ENCODE measurements at regions not wholly inside any gene's neighbourhood (a gene's known extent, or its start where the extent isn't known, plus 50 kb on each side); places are given as distances from the start of the nearest gene placed in this dataset.

DNA sequence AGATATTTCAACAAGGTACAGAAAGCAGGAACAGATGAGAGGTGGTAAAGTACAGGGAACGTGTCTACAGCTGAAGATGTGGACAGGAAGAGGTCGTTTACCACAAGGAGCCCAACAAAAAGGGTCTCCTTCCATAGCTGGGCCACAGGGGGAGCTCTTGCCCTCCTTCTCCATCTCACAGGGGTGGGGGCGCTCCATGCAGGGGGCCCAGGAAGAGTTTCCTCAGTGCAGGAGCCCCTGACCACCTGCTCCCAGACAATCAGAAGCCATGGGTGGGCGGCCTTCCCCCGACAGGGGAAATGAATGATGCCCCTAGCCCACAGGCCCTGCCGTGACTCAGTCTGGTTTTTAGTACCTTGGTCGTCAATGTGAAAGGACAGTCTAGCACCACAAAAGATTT lies 163.6 kb upstream of the ZNF516 start:
- POLR2A ChIA-PET, result no interaction called here
- no peak overlapping the region for H3K27ac ChIP-seq (ENCODE audit: low read depth, low read length)
- no peak overlapping the region for H2AFZ ChIP-seq (ENCODE audit: low read depth, low read length, poor library complexity, severe bottlenecking)
- CTCF ChIA-PET, result interaction anchor here (0.9 to 2.4 kb wide), 3 partner anchors 10 to 168 kb away, joined by 3 to 11 read pairs (median 4); no protein-coding TSS in a partner anchor
- TF ChIP-seq, protein P1, sequence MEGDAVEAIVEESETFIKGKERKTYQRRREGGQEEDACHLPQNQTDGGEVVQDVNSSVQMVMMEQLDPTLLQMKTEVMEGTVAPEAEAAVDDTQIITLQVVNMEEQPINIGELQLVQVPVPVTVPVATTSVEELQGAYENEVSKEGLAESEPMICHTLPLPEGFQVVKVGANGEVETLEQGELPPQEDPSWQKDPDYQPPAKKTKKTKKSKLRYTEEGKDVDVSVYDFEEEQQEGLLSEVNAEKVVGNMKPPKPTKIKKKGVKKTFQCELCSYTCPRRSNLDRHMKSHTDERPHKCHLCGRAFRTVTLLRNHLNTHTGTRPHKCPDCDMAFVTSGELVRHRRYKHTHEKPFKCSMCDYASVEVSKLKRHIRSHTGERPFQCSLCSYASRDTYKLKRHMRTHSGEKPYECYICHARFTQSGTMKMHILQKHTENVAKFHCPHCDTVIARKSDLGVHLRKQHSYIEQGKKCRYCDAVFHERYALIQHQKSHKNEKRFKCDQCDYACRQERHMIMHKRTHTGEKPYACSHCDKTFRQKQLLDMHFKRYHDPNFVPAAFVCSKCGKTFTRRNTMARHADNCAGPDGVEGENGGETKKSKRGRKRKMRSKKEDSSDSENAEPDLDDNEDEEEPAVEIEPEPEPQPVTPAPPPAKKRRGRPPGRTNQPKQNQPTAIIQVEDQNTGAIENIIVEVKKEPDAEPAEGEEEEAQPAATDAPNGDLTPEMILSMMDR (IDR thresholded peaks at IDR 0.05 in 2 of 3, conservative IDR thresholded peaks at IDR 0.05 in 1 of 3; ENCODE audit: borderline replicate concordance in 1 of 3, insufficient read depth in 1 of 3, low read depth in 2 of 3, low read length in 2 of 3), result peak; percentile 24 to 68 (median 48); a peak in 4 of 6 replicates
- TF ChIP-seq FOSL1 (IDR thresholded peaks at IDR 0.05; ENCODE audit: low read depth) (no peak), RAD21 (IDR thresholded peaks at IDR 0.05; ENCODE audit: low read depth) (peak; percentile 21; the same call in 1 of the 2 replicates)
- peak; percentile 81 for ATAC-seq
- H3K36me3 ChIP-seq (ENCODE audit: control insufficient read depth in 1 of 2, insufficient read depth in 2 of 2, low read length in 2 of 2), result no peaks in the 10 kb centered on the region
- no peak for DNase-seq (ENCODE audit: low read depth, low spot score)
- H3K9me3 ChIP-seq (ENCODE audit: control insufficient read depth in 1 of 2, insufficient read depth in 1 of 2, low read depth in 1 of 2, low read length in 2 of 2), result no peaks in the 10 kb centered on the region
- intact Hi-C loops (cut with micrococcal nuclease), result no loop called here
- no peak overlapping the region for H3K4me3 ChIP-seq (replicated peaks in 1 of 2; ENCODE audit: low read depth in 1 of 2, low read length in 2 of 2)
- no peak overlapping the region for H3K9ac ChIP-seq (ENCODE audit: low read length)
- no peak overlapping the region for H3K4me2 ChIP-seq (ENCODE audit: low read length)
- no peaks in the 10 kb centered on the region for H3K9me2 ChIP-seq (ENCODE audit: insufficient read depth)
- RAD21 ChIA-PET (ENCODE audit: low non-redundant PET in 1 of 2, low total read pairs in 2 of 2, uncharacterized antibody in 2 of 2, unreplicated experiment in 2 of 2), result no interaction called here
- BruUV-seq (replicated peaks), result no TSS peak
- no peaks in the 10 kb centered on the region for H3K79me2 ChIP-seq (ENCODE audit: insufficient read depth, low read length)
- peaks cover 47% of the 10 kb centered on the region for H3K27me3 ChIP-seq (ENCODE audit: insufficient read depth, low read length)
- no peaks in the 10 kb centered on the region for H3K4me1 ChIP-seq (ENCODE audit: control insufficient read depth in 1 of 2, insufficient read depth in 2 of 2, low read length in 2 of 2)
- H4K20me1 ChIP-seq (ENCODE audit: insufficient read depth), result no peaks in the 10 kb centered on the region

DNA sequence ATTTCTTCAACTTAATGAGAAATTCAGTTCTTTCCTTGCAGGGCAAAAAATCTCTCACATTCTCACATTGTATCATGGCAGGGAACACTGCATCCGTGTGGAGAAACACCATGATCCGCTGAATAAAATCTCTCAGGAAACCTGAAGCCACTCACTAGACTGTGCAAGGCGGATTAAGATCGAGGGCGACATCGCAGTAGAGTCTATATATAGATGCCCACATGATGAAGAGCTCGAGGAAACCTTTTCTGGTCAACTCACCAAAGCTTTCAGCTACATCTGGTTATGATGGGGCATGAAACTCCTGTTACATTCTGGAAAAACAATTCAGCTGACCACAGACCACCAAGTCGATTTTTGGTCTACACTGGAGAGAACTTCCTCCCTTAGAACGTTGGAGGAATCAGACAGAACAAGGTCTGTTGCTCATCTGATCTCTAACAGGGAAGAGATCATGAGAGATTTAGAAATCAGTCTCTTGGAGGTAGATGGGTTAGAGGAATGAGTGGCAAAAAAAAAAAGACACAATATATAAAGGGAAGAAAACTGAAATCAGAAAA lies 162.9 kb upstream of the ZNF516 start:
- H3K9me2 ChIP-seq (ENCODE audit: insufficient read depth), result no peaks in the 10 kb centered on the region
- no peak overlapping the region for H3K4me3 ChIP-seq (replicated peaks in 1 of 2; ENCODE audit: low read depth in 1 of 2, low read length in 2 of 2)
- ATAC-seq (no peak), DNase-seq (ENCODE audit: low read depth, low spot score) (no peak)
- ChIA-PET CTCF (interaction anchor here (0.9 to 2.4 kb wide), 3 partner anchors 11 to 168 kb away, joined by 3 to 11 read pairs (median 4); no protein-coding TSS in a partner anchor), RAD21 (ENCODE audit: low non-redundant PET in 1 of 2, low total read pairs in 2 of 2, uncharacterized antibody in 2 of 2, unreplicated experiment in 2 of 2) (no interaction called here), POLR2A (no interaction called here)
- no peak overlapping the region for H3K27ac ChIP-seq (ENCODE audit: low read depth, low read length)
- H3K27me3 ChIP-seq (ENCODE audit: insufficient read depth, low read length), result peaks cover 49% of the 10 kb centered on the region
- BruUV-seq (replicated peaks), result no TSS peak
- intact Hi-C loops (cut with micrococcal nuclease), result no loop called here
- no peaks in the 10 kb centered on the region for H3K4me1 ChIP-seq (ENCODE audit: control insufficient read depth in 1 of 2, insufficient read depth in 2 of 2, low read length in 2 of 2)
- no peaks in the 10 kb centered on the region for H3K36me3 ChIP-seq (ENCODE audit: control insufficient read depth in 1 of 2, insufficient read depth in 2 of 2, low read length in 2 of 2)
- no peak overlapping the region for H3K9ac ChIP-seq (ENCODE audit: low read length)
- no peaks in the 10 kb centered on the region for H3K79me2 ChIP-seq (ENCODE audit: insufficient read depth, low read length)
- no peaks in the 10 kb centered on the region for H4K20me1 ChIP-seq (ENCODE audit: insufficient read depth)
- no peaks in the 10 kb centered on the region for H3K9me3 ChIP-seq (ENCODE audit: control insufficient read depth in 1 of 2, insufficient read depth in 1 of 2, low read depth in 1 of 2, low read length in 2 of 2)
- H3K4me2 ChIP-seq (ENCODE audit: low read length), result no peak overlapping the region
- TF ChIP-seq POLR2A (IDR thresholded peaks at IDR 0.05; ENCODE audit: borderline replicate concordance, extremely low read depth, insufficient read depth, insufficient read length), result no peak
- no peak for TF ChIP-seq CBX3 (IDR thresholded peaks at IDR 0.05; ENCODE audit: low read depth)
- TF ChIP-seq, protein P2, sequence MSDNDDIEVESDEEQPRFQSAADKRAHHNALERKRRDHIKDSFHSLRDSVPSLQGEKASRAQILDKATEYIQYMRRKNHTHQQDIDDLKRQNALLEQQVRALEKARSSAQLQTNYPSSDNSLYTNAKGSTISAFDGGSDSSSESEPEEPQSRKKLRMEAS (IDR thresholded peaks at IDR 0.05), result no peak
- TF ChIP-seq, protein P3, sequence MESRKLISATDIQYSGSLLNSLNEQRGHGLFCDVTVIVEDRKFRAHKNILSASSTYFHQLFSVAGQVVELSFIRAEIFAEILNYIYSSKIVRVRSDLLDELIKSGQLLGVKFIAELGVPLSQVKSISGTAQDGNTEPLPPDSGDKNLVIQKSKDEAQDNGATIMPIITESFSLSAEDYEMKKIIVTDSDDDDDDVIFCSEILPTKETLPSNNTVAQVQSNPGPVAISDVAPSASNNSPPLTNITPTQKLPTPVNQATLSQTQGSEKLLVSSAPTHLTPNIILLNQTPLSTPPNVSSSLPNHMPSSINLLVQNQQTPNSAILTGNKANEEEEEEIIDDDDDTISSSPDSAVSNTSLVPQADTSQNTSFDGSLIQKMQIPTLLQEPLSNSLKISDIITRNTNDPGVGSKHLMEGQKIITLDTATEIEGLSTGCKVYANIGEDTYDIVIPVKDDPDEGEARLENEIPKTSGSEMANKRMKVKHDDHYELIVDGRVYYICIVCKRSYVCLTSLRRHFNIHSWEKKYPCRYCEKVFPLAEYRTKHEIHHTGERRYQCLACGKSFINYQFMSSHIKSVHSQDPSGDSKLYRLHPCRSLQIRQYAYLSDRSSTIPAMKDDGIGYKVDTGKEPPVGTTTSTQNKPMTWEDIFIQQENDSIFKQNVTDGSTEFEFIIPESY (IDR thresholded peaks at IDR 0.05; ENCODE audit: extremely low read depth, insufficient replicate concordance, low read length), result no peak
- no peak for TF ChIP-seq ZNF274 (IDR thresholded peaks at IDR 0.05; ENCODE audit: low read depth, low read length)
- no peak for TF ChIP-seq FOSL1 (IDR thresholded peaks at IDR 0.05; ENCODE audit: low read depth)
- TF ChIP-seq YY1 (IDR thresholded peaks at IDR 0.05; ENCODE audit: extremely low read depth, insufficient replicate concordance, low read depth, low read length), result no peak
- TF ChIP-seq CEBPB (IDR thresholded peaks at IDR 0.05; ENCODE audit: low read depth), result no peak
- TF ChIP-seq EZH2 (IDR thresholded peaks at IDR 0.05), result no peak
- TF ChIP-seq, protein P4, sequence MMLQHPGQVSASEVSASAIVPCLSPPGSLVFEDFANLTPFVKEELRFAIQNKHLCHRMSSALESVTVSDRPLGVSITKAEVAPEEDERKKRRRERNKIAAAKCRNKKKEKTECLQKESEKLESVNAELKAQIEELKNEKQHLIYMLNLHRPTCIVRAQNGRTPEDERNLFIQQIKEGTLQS (IDR thresholded peaks at IDR 0.05), result no peak
- TF ChIP-seq EGR1 (IDR thresholded peaks at IDR 0.05; ENCODE audit: low read depth), result no peak
- TF ChIP-seq ZFX (IDR thresholded peaks at IDR 0.05), result no peak
- H2AFZ ChIP-seq (ENCODE audit: low read depth, low read length, poor library complexity, severe bottlenecking), result no peak overlapping the region

Measured in HCT116 (cell line).